ENCODE measurements at regions not wholly inside any gene's neighbourhood (a gene's known extent, or its start where the extent isn't known, plus 50 kb on each side); places are given as distances from the start of the nearest gene placed in this dataset.

DNA sequence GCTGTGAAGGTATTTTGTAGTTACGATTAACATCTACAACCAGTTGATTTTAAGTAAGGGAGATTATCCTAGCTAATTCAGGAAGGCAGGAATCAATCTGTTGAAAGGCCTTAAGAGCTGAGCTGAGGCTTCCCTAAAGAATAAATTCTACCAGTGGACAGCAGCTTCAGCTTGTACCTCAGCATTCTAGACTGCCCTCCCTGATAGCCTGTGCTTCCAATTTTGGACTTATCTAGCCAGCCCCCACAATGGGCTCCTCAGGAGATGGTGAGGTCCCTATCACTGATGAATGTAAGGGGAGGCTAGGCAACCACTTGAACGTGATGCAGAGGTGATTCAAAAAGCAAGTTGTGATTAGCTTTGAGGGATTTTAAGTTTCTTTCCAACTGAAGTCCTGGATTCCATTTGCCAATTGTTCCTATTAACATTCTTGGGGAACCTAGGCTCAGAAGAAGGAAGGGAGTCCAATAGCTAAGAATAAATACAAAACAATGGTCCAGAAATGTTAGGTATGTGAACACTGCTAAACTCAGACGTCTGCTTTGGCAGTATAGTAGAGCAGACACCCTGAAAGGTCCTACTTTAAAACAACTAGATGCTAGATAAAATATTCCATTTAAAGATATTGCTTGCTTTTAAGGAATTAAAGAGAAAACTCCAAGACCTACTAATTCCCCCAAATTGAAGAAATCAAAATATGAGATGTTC, 404.3 kb upstream of the TENM4 start:
- TF ChIP-seq, protein P1, sequence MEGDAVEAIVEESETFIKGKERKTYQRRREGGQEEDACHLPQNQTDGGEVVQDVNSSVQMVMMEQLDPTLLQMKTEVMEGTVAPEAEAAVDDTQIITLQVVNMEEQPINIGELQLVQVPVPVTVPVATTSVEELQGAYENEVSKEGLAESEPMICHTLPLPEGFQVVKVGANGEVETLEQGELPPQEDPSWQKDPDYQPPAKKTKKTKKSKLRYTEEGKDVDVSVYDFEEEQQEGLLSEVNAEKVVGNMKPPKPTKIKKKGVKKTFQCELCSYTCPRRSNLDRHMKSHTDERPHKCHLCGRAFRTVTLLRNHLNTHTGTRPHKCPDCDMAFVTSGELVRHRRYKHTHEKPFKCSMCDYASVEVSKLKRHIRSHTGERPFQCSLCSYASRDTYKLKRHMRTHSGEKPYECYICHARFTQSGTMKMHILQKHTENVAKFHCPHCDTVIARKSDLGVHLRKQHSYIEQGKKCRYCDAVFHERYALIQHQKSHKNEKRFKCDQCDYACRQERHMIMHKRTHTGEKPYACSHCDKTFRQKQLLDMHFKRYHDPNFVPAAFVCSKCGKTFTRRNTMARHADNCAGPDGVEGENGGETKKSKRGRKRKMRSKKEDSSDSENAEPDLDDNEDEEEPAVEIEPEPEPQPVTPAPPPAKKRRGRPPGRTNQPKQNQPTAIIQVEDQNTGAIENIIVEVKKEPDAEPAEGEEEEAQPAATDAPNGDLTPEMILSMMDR (conservative IDR thresholded peaks at IDR 0.05; ENCODE audit: low read depth, low read length) = no peak
- TF ChIP-seq RAD21 (IDR thresholded peaks at IDR 0.05; ENCODE audit: low read length) (no peak), POLR2A (IDR thresholded peaks at IDR 0.05; ENCODE audit: low read depth, low read length) (no peak), MAFK (IDR thresholded peaks at IDR 0.05; ENCODE audit: low read depth, low read length) (no peak), SMC3 (IDR thresholded peaks at IDR 0.05; ENCODE audit: low read depth, low read length) (no peak), CEBPB (IDR thresholded peaks at IDR 0.05; ENCODE audit: low read depth, low read length) (no peak), FOS (IDR thresholded peaks at IDR 0.05; ENCODE audit: low read depth, low read length) (no peak)
